H9 (cell line): ENCODE measurements at regions not wholly inside any gene's neighbourhood (a gene's known extent, or its start where the extent isn't known, plus 50 kb on each side); places are given as distances from the start of the nearest gene placed in this dataset.
A peak's percentile ranks its signal among the peaks of the same experiment; 100 is the strongest.

Experiments
- DNase-seq: peaks from one replicate; pipeline ENCODE4 v3.0.0-alpha.2; 2017
- H2AFZ ChIP-seq: one replicate; pipeline ENCODE4 v1.6.1; 2013; ENCODE audit warnings: mild to moderate bottlenecking, low read length, control low read depth, moderate library complexity
- H2AK5ac ChIP-seq: 2 replicates; pipeline ENCODE4 v1.6.1; 2013; ENCODE audit warnings: low read length, control low read depth, mixed read lengths; ENCODE audit not compliant: insufficient read length
- H2BK120ac ChIP-seq: one replicate; pipeline ENCODE4 v1.6.1; 2013; ENCODE audit warnings: low read depth, mild to moderate bottlenecking, low read length, control low read depth, inconsistent platforms; ENCODE audit not compliant: poor library complexity, severe bottlenecking
- H2BK12ac ChIP-seq: 2 replicates; pipeline ENCODE4 v1.6.1; 2013; ENCODE audit warnings: low read length, control low read depth, mixed read lengths, low read depth; ENCODE audit not compliant: insufficient read length
- H2BK15ac ChIP-seq: 2 replicates; pipeline ENCODE4 v1.6.1; 2013; ENCODE audit warnings: low read depth, low read length, control low read depth
- H2BK20ac ChIP-seq: one replicate; pipeline ENCODE4 v1.6.1; 2013; ENCODE audit warnings: low read depth, mild to moderate bottlenecking, low read length, control low read depth, inconsistent platforms; ENCODE audit not compliant: poor library complexity, severe bottlenecking
- H2BK5ac ChIP-seq: 2 replicates; pipeline ENCODE4 v1.6.1; 2013; ENCODE audit warnings: low read length, control low read depth, mixed read lengths; ENCODE audit not compliant: insufficient read length
- H3K14ac ChIP-seq: 2 replicates; pipeline ENCODE4 v1.6.1; 2013; ENCODE audit warnings: low read length, control low read depth; ENCODE audit not compliant: insufficient read depth
- H3K18ac ChIP-seq: 2 replicates; pipeline ENCODE4 v1.6.1; 2013; ENCODE audit warnings: low read depth, mild to moderate bottlenecking, mixed read lengths, low read length, control low read depth; ENCODE audit not compliant: insufficient read length
- H3K23ac ChIP-seq: 2 replicates; pipeline ENCODE4 v1.6.1; 2013; ENCODE audit warnings: low read length, control low read depth, mixed read lengths, low read depth; ENCODE audit not compliant: insufficient read length
- H3K23me2 ChIP-seq: 2 replicates; pipeline ENCODE4 v1.6.1; 2013; ENCODE audit warnings: low read depth, mild to moderate bottlenecking, mixed read lengths, low read length, control low read depth; ENCODE audit not compliant: insufficient read length, poor library complexity, severe bottlenecking
- H3K27ac ChIP-seq: 2 replicates; pipeline ENCODE4 v1.5.1; 2013; ENCODE audit warnings: low read length, control low read depth, mixed read lengths, low read depth; ENCODE audit not compliant: insufficient read length
- H3K27me3 ChIP-seq: 2 replicates; pipeline ENCODE4 v1.6.1; 2013; ENCODE audit warnings: low read length, control low read depth, inconsistent platforms; ENCODE audit not compliant: insufficient read depth
- H3K4ac ChIP-seq: 2 replicates; pipeline ENCODE4 v1.6.1; 2013; ENCODE audit warnings: low read depth, mild to moderate bottlenecking, control low read depth, inconsistent platforms, low read length, moderate library complexity
- H3K4me1 ChIP-seq: 2 replicates; pipeline ENCODE4 v1.6.1; 2013; ENCODE audit warnings: low read length, control low read depth, inconsistent platforms; ENCODE audit not compliant: insufficient read depth
- H3K4me2 ChIP-seq: 2 replicates; pipeline ENCODE4 v1.6.1; 2013; ENCODE audit warnings: low read length, control low read depth, mixed read lengths; ENCODE audit not compliant: insufficient read length, insufficient read depth
- H3K56ac ChIP-seq: 2 replicates; pipeline ENCODE4 v1.6.1; 2013; ENCODE audit warnings: low read depth, mild to moderate bottlenecking, mixed read lengths, low read length, control low read depth; ENCODE audit not compliant: insufficient read length
- H3K79me1 ChIP-seq: 2 replicates; pipeline ENCODE4 v1.6.1; 2013; ENCODE audit warnings: low read depth, mild to moderate bottlenecking, moderate library complexity, low read length, control low read depth, inconsistent platforms; ENCODE audit not compliant: insufficient read depth, poor library complexity, severe bottlenecking
- H3K79me2 ChIP-seq: 2 replicates; pipeline ENCODE4 v1.6.1; 2013; ENCODE audit warnings: low read length, control low read depth, inconsistent platforms; ENCODE audit not compliant: insufficient read depth
- H3K9ac ChIP-seq: 2 replicates; pipeline ENCODE4 v1.6.1; 2013; ENCODE audit warnings: low read length, control low read depth, mixed read lengths; ENCODE audit not compliant: insufficient read length; ENCODE audit errors: extremely low read depth
- H3K9me3 ChIP-seq: one replicate; pipeline ENCODE4 v1.6.1; 2013; ENCODE audit warnings: low read depth, low read length, inconsistent platforms; ENCODE audit not compliant: control insufficient read depth
- H3T11ph ChIP-seq: one replicate; pipeline ENCODE4 v1.6.1; 2013; ENCODE audit warnings: mild to moderate bottlenecking, low read length, control low read depth, inconsistent platforms
- H4K20me1 ChIP-seq: one replicate; pipeline ENCODE4 v1.6.1; 2013; ENCODE audit not compliant: control insufficient read depth, insufficient read length, insufficient read depth
- H4K5ac ChIP-seq: 2 replicates; pipeline ENCODE4 v1.6.1; 2013; ENCODE audit warnings: low read depth, mild to moderate bottlenecking, mixed read lengths, low read length, control low read depth; ENCODE audit not compliant: insufficient read length
- H4K8ac ChIP-seq: replicated peaks from 2 replicates; pipeline ENCODE4 v1.6.1; 2013; ENCODE audit warnings: low read length, control low read depth, mixed read lengths, low read depth; ENCODE audit not compliant: insufficient read length
- H4K91ac ChIP-seq: 2 replicates; pipeline ENCODE4 v1.6.1; 2013; ENCODE audit warnings: low read depth, mild to moderate bottlenecking, moderate library complexity, mixed read lengths, low read length, control low read depth; ENCODE audit not compliant: insufficient read length
- H3K27ac Mint-ChIP-seq, 3 experiments: 2 replicates in 2 of 3; 3 replicates in 1 of 3; pipeline ENCODE4 v1.8.0; 2020 to 2021; ENCODE audit warnings: mixed read lengths in 3 of 3, mild to moderate bottlenecking in 1 of 3, moderate library complexity in 1 of 3
- H3K27me3 Mint-ChIP-seq: 2 replicates; pipeline ENCODE4 v1.8.0; 2021; ENCODE audit warnings: low read depth, mild to moderate bottlenecking, moderate library complexity, mixed read lengths
- H3K36me3 Mint-ChIP-seq, 3 experiments: 2 replicates in 2 of 3; 3 replicates in 1 of 3; pipeline ENCODE4 v1.8.0; 2020 to 2021; ENCODE audit warnings: low read depth in 3 of 3, mixed read lengths in 3 of 3; ENCODE audit not compliant: insufficient read depth in 1 of 3
- H3K4me1 Mint-ChIP-seq, 2 experiments: 2 replicates each; pipeline ENCODE4 v1.8.0; 2020; ENCODE audit warnings: mixed read lengths in 2 of 2
- H3K4me3 Mint-ChIP-seq, 2 experiments: 2 replicates in 1 of 2; 3 replicates in 1 of 2; pipeline ENCODE4 v1.8.0; 2020 to 2021; ENCODE audit warnings: mild to moderate bottlenecking in 2 of 2, mixed read lengths in 2 of 2, moderate library complexity in 1 of 2
- H3K9me3 Mint-ChIP-seq, 2 experiments: 2 replicates in 1 of 2; 3 replicates in 1 of 2; pipeline ENCODE4 v1.8.0; 2020; ENCODE audit warnings: mild to moderate bottlenecking in 2 of 2, mixed read lengths in 2 of 2, moderate library complexity in 1 of 2
- CTCF ChIP-seq: fragments of 200-600 bp; sonication (generic); conservative IDR thresholded peaks from 3 replicates; pipeline ENCODE4 v1.8.0; 2021; ENCODE audit warnings: antibody characterized with exemption, mild to moderate bottlenecking
- WGBS: extraction: QIAGEN DNeasy Blood & Tissue Kit; methylation state at CpG from one replicate; pipeline ENCODE4 v1.1.7; 2013; ENCODE audit warnings: missing lambda C conversion rate, low lambda C conversion rate, mixed read lengths; ENCODE audit not compliant: insufficient read length; ENCODE audit errors: extremely low coverage; 5-methylcytosine and 5-hydroxymethylcytosine counted together

- H2AFZ ChIP-seq = no peak overlapping the region
- no peak for TF ChIP-seq CTCF
- H2BK120ac ChIP-seq = no peak overlapping the region
- H3K4me2 ChIP-seq = no peak overlapping the region
- no peaks in the 10 kb centered on the region for H3K4me1 ChIP-seq
- H4K5ac ChIP-seq = no peak overlapping the region
- no peak overlapping the region for H4K91ac ChIP-seq
- no peak overlapping the region for H3T11ph ChIP-seq
- H3K9me3 ChIP-seq = no peaks in the 10 kb centered on the region
- H4K20me1 ChIP-seq = no peaks in the 10 kb centered on the region
- no peak overlapping the region for H3K14ac ChIP-seq
- no peak overlapping the region for H3K23ac ChIP-seq
- H3K27ac Mint-ChIP-seq = peak overlapping the region; percentile 65 to 92 (median 90); a peak in 6 of 7 replicates
- peak overlapping the region; percentile 42 for H3K27ac ChIP-seq
- H4K8ac ChIP-seq = no peak overlapping the region
- no peak for DNase-seq
- H3K4me3 Mint-ChIP-seq = no peak overlapping the region
- H3K4me1 Mint-ChIP-seq = peaks cover 14 to 19% of the 10 kb centered on the region in 2 experiments
- no peaks in the 10 kb centered on the region; the same call in 1 of the 2 replicates for H3K79me2 ChIP-seq
- no peaks in the 10 kb centered on the region for H3K23me2 ChIP-seq
- no peak overlapping the region for H2BK5ac ChIP-seq
- no CpG with 5 or more reads among the region's 7 CpGs for WGBS
- no peak overlapping the region for H3K18ac ChIP-seq
- no peaks in the 10 kb centered on the region for H3K27me3 ChIP-seq
- no peak overlapping the region for H2AK5ac ChIP-seq
- H3K56ac ChIP-seq = no peak overlapping the region
- H3K36me3 Mint-ChIP-seq = peaks cover 20 to 31% (median 20%) of the 10 kb centered on the region in 3 experiments
- no peaks in the 10 kb centered on the region for H3K27me3 Mint-ChIP-seq
- H3K4ac ChIP-seq = no peak overlapping the region
- no peak overlapping the region for H3K9ac ChIP-seq
- H2BK20ac ChIP-seq = no peak overlapping the region
- H2BK15ac ChIP-seq = no peak overlapping the region
- no peak overlapping the region for H2BK12ac ChIP-seq
- peaks cover 26 to 30% of the 10 kb centered on the region in 2 experiments for H3K9me3 Mint-ChIP-seq
- H3K79me1 ChIP-seq = no peaks in the 10 kb centered on the region
Observed at GRCh38 chr7:49389871-49390479, 383.5 kb upstream of the VWC2 start.
